ENCODE measurements at regions not wholly inside any gene's neighbourhood (a gene's known extent, or its start where the extent isn't known, plus 50 kb on each side); places are given as distances from the start of the nearest gene placed in this dataset.

DNA sequence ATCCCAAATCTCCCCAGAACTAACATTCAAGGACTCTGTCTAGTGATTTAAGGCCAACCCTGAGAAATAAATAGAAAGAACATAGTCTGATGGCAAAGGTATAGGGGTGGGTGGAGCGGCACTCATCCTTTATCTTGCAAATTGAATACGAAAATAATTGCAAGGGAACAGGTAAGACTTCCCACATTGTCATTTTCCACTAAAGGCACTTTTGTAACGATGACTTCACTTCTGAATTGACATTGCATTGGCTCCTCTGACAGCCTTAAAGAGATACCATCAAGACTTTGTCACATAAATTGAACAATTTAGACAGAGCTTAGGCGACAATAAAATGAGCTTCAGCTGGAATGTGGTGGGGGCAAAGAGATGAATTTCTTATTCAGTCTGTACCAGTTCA is 75.3 kb upstream of the PLCL2 start:
- no peaks in the 10 kb centered on the region for H4K20me1 ChIP-seq (replicated peaks; ENCODE audit: control insufficient read depth, insufficient read depth, low read length)
- DNase-seq (ENCODE audit: extremely low read depth in 1 of 4, low spot score in 3 of 4) (no peak), FAIRE-seq (no peak), ATAC-seq (no peak)
- no peak overlapping the region for H3K27ac ChIP-seq (ENCODE audit: extremely low read depth, low read depth, low read length)
- H3K9me3 ChIP-seq (replicated peaks; ENCODE audit: control insufficient read depth, insufficient read depth, low read depth, low read length), result no peaks in the 10 kb centered on the region
- H3K4me3 ChIP-seq, result no peak overlapping the region
- no peak overlapping the region for H2AFZ ChIP-seq (ENCODE audit: low read depth, low read length)
- CTCF ChIA-PET (ENCODE audit: low intra/inter-chr PET ratio), result no interaction called here
- TF ChIP-seq NFATC3 (IDR thresholded peaks at IDR 0.05) (no peak), ZBTB17 (CRISPR knock-in tag; IDR thresholded peaks at IDR 0.05) (no peak), MCM2 (IDR thresholded peaks at IDR 0.05; ENCODE audit: low read depth) (no peak), SREBF1 (IDR thresholded peaks at IDR 0.05; ENCODE audit: borderline replicate concordance, low read depth, low read length) (no peak), RBM15 (IDR thresholded peaks at IDR 0.05; ENCODE audit: insufficient read depth, low read length) (no peak), DNMT1 (IDR thresholded peaks at IDR 0.05) (no peak), PRPF4 (IDR thresholded peaks at IDR 0.05; ENCODE audit: insufficient read depth, low read depth, low read length, poor library complexity, severe bottlenecking) (no peak), CEBPB (tag; IDR thresholded peaks at IDR 0.05) (no peak), EHMT2 (IDR thresholded peaks at IDR 0.05) (no peak), ATF7 (IDR thresholded peaks at IDR 0.05) (no peak)
- TF ChIP-seq, protein P1, sequence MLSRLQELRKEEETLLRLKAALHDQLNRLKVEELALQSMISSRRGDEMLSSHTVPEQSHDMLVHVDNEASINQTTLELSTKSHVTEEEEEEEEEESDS (CRISPR knock-in tag; IDR thresholded peaks at IDR 0.05), result no peak
- TF ChIP-seq, protein P2, sequence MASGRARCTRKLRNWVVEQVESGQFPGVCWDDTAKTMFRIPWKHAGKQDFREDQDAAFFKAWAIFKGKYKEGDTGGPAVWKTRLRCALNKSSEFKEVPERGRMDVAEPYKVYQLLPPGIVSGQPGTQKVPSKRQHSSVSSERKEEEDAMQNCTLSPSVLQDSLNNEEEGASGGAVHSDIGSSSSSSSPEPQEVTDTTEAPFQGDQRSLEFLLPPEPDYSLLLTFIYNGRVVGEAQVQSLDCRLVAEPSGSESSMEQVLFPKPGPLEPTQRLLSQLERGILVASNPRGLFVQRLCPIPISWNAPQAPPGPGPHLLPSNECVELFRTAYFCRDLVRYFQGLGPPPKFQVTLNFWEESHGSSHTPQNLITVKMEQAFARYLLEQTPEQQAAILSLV (tag; IDR thresholded peaks at IDR 0.05), result no peak
- TF ChIP-seq, protein P3, sequence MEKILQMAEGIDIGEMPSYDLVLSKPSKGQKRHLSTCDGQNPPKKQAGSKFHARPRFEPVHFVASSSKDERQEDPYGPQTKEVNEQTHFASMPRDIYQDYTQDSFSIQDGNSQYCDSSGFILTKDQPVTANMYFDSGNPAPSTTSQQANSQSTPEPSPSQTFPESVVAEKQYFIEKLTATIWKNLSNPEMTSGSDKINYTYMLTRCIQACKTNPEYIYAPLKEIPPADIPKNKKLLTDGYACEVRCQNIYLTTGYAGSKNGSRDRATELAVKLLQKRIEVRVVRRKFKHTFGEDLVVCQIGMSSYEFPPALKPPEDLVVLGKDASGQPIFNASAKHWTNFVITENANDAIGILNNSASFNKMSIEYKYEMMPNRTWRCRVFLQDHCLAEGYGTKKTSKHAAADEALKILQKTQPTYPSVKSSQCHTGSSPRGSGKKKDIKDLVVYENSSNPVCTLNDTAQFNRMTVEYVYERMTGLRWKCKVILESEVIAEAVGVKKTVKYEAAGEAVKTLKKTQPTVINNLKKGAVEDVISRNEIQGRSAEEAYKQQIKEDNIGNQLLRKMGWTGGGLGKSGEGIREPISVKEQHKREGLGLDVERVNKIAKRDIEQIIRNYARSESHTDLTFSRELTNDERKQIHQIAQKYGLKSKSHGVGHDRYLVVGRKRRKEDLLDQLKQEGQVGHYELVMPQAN (IDR thresholded peaks at IDR 0.05; ENCODE audit: borderline replicate concordance), result no peak
- TF ChIP-seq, protein P4, sequence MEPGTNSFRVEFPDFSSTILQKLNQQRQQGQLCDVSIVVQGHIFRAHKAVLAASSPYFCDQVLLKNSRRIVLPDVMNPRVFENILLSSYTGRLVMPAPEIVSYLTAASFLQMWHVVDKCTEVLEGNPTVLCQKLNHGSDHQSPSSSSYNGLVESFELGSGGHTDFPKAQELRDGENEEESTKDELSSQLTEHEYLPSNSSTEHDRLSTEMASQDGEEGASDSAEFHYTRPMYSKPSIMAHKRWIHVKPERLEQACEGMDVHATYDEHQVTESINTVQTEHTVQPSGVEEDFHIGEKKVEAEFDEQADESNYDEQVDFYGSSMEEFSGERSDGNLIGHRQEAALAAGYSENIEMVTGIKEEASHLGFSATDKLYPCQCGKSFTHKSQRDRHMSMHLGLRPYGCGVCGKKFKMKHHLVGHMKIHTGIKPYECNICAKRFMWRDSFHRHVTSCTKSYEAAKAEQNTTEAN (CRISPR knock-in tag; IDR thresholded peaks at IDR 0.05), result no peak
- H3K27me3 ChIP-seq (ENCODE audit: control insufficient read depth in 2 of 2, insufficient read depth in 2 of 2, low read length in 2 of 2), result no peaks in the 10 kb centered on the region
- no peaks in the 10 kb centered on the region for H3K4me1 ChIP-seq (replicated peaks in 1 of 2; ENCODE audit: control insufficient read depth in 2 of 2, insufficient read depth in 2 of 2, low read length in 2 of 2)
- intact Hi-C loops (cut with micrococcal nuclease), result no loop called here
- POLR2A ChIA-PET, result no interaction called here
- H3K36me3 ChIP-seq (ENCODE audit: control insufficient read depth, insufficient read depth, low read length), result no peaks in the 10 kb centered on the region
- WGBS (ENCODE audit: insufficient coverage, low coverage, missing lambda C conversion rate), result 0% methylated on average over 4 of the region's 4 CpGs
- no peak overlapping the region for H3K4me2 ChIP-seq (ENCODE audit: insufficient read depth, low read length)
- no peak overlapping the region for H3K9ac ChIP-seq (ENCODE audit: insufficient read depth in 1 of 2, low read depth in 2 of 2, low read length in 2 of 2)
- in situ Hi-C loops (cut with MboI), result no loop called here
- BruUV-seq (replicated peaks), result no TSS peak
- H3K9me1 ChIP-seq (ENCODE audit: control insufficient read depth, insufficient read depth, low read length), result no peaks in the 10 kb centered on the region
- H3K79me2 ChIP-seq (ENCODE audit: control insufficient read depth, insufficient read depth, low read length), result no peaks in the 10 kb centered on the region

Measured in K562 (cell line).